Lung (tissue), 11 donors: ENCODE measurements at regions not wholly inside any gene's neighbourhood (a gene's known extent, or its start where the extent isn't known, plus 50 kb on each side); places are given as distances from the start of the nearest gene placed in this dataset.

Experiments used
- ATAC-seq: fragments of 200-7000 bp; cut with Tn5 transposase; one replicate; pipeline ENCODE4 v1.9.1; 2020; ENCODE audit warnings: moderate number of reproducible peaks; ENCODE audit not compliant: insufficient read depth, low FRiP score
- DNase-seq, 3 donors: peaks; one replicate each; pipeline ENCODE4 v3.0.0-alpha.2; 2013 to 2017
- H3K27ac ChIP-seq, 2 donors: one replicate each; pipeline ENCODE4 v1.5.1; 2013; ENCODE audit warnings: mild to moderate bottlenecking in 2 of 2, moderate library complexity in 2 of 2, control low read depth in 1 of 2, inconsistent platforms in 1 of 2, low read depth in 1 of 2, low read length in 1 of 2
- H3K27me3 ChIP-seq, 3 donors: one replicate each; pipeline ENCODE4 v1.5.1; 2013; ENCODE audit warnings: low read length in 2 of 3; ENCODE audit not compliant: control insufficient read depth in 3 of 3, insufficient read depth in 3 of 3
- H3K36me3 ChIP-seq, 4 donors: one replicate each; pipeline ENCODE4 v1.5.1; 2013; ENCODE audit warnings: low read length in 4 of 4, mild to moderate bottlenecking in 1 of 4, moderate library complexity in 1 of 4; ENCODE audit not compliant: control insufficient read depth in 4 of 4, insufficient read depth in 4 of 4
- H3K4me1 ChIP-seq, 5 donors: one replicate each; pipeline ENCODE4 v1.5.1; 2013; ENCODE audit warnings: low read length in 5 of 5, mild to moderate bottlenecking in 2 of 5, moderate library complexity in 1 of 5; ENCODE audit not compliant: control insufficient read depth in 5 of 5, insufficient read depth in 5 of 5
- H3K4me3 ChIP-seq: one replicate; pipeline ENCODE4 v1.5.1; 2013; ENCODE audit warnings: mild to moderate bottlenecking, control low read depth, moderate library complexity
- H3K9ac ChIP-seq, 2 donors: one replicate each; pipeline ENCODE4 v1.5.1; 2013; ENCODE audit warnings: low read length in 2 of 2, control low read depth in 1 of 2; ENCODE audit not compliant: insufficient read depth in 1 of 2
- H3K9me3 ChIP-seq, 4 donors: one replicate each; pipeline ENCODE4 v1.5.1; 2013; ENCODE audit warnings: low read length in 3 of 4, mild to moderate bottlenecking in 1 of 4, moderate library complexity in 1 of 4; ENCODE audit not compliant: control insufficient read depth in 4 of 4, insufficient read depth in 3 of 4
- CTCF ChIP-seq: IDR thresholded peaks from 2 replicates; pipeline ENCODE4 v1.5.1; 2012; ENCODE audit warnings: mild to moderate bottlenecking; ENCODE audit errors: control extremely low read depth, extremely low read depth
- WGBS, 2 donors: extraction: QIAGEN DNeasy Blood & Tissue Kit; methylation state at CpG; one replicate each; pipeline ENCODE4 v1.1.7; 2013; 5-methylcytosine and 5-hydroxymethylcytosine counted together
- donor health status: control.
- donor health status: control.
- donor health status: Bipolar disorder and iron deficiency.
- donor health status: healthy.
- donor health status: DM: yes; HTN: yes; CAD: no.

DNA sequence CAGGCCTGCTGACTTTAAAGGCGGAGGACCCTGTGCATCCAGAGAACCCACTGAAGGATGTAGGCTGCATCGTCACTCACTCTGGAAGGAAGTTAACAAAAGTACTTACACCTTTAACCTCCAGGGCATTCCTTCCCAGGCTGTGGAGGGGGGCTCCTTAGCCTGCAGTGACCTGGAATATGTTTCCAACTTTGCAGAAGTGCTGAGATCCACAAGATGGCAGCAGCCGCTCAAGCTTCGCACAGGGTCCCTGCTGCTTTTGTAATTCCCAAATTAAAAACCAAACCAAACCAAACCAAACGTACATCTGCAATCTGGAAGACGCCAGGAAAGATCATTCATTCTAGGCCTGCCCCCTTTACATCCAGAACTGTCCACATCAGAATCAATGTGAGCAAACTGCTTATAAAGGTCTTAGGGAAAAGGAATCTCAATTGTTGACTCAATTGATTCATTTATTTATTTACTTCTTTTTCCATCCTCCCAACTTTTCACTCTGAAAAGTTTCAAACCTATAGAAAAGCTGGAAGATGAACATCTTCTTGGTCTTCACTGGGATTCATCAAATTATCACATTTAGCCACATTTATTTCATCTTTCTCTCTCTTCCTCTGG is 70.5 kb upstream of the KLHL25 start:
- Histone ChIP-seq H3K9ac (no peak overlapping the region), H3K4me3 (no peak overlapping the region), H3K36me3 (no peaks in the 10 kb centered on the region), H3K9me3 (peaks cover 0 to 2% (median 0%) of the 10 kb centered on the region in 4 donors), H3K4me1 (no peaks in the 10 kb centered on the region), H3K27me3 (no peaks in the 10 kb centered on the region), H3K27ac (no peak overlapping the region)
- 12 to 13% methylated on average over 6 of the region's 6 CpGs for WGBS, 2 donors
- TF ChIP-seq CTCF: no peak
- ATAC-seq: peak; percentile 47
- DNase-seq: peak; percentile 63 to 80 (median 65)

GRCh38 chr15:85867250-85867649 is 72.5 kb upstream of the KLHL25 start:
- Histone ChIP-seq H3K9ac (no peak overlapping the region), H3K36me3 (no peaks in the 10 kb centered on the region), H3K4me3 (no peak overlapping the region), H3K4me1 (no peaks in the 10 kb centered on the region), H3K9me3 (peaks cover 0 to 4% (median 0%) of the 10 kb centered on the region in 4 donors), H3K27me3 (no peaks in the 10 kb centered on the region), H3K27ac (no peak overlapping the region)
- no peak for DNase-seq
- no peak for TF ChIP-seq CTCF
- 77 to 81% methylated on average over 5 of the region's 5 CpGs for WGBS, 2 donors
- no peak for ATAC-seq

DNA sequence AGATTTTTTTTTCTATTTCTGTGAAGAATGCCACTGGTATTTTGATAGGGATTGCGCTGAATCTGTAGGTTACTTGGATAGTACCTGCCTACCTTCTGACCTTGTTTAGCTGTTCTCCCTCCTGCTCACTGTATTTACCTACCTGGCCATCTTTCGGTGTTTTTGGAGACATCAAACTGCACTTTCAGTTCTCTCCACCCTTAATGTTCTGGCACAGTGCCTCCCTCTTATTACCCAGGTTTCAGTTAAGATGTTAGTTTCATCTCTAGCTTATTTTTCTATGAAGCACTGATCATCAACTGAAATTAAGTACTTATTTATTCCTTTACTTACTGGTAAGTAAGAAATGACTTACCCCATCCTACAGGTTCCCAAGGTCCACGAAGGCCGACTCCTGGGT is 74.4 kb upstream of the KLHL25 start:
- Histone ChIP-seq H3K9ac (no peak overlapping the region), H3K36me3 (no peaks in the 10 kb centered on the region), H3K27ac (no peak overlapping the region), H3K4me3 (no peak overlapping the region), H3K9me3 (peaks cover 0 to 4% (median 0%) of the 10 kb centered on the region in 4 donors), H3K4me1 (no peaks in the 10 kb centered on the region), H3K27me3 (peaks cover 0 to 4% (median 0%) of the 10 kb centered on the region in 3 donors)
- 90 to 92% methylated on average over 4 of the region's 4 CpGs for WGBS, 2 donors
- no peak for DNase-seq
- no peak for TF ChIP-seq CTCF
- ATAC-seq: no peak
